PC-3 (cell line): ENCODE measurements at regions not wholly inside any gene's neighbourhood (a gene's known extent, or its start where the extent isn't known, plus 50 kb on each side); places are given as distances from the start of the nearest gene placed in this dataset.

ENCODE experiments used
- EZH2 ChIP-seq: fragments of 300-600 bp; sonication (generic); IDR thresholded peaks from one replicate; pipeline ENCODE4 v1.6.1; 2017; ENCODE audit warnings: antibody characterized with exemption, mild to moderate bottlenecking, low read length; ENCODE audit not compliant: unreplicated experiment
- EZH2phosphoT487 ChIP-seq: fragments of 300-600 bp; sonication (generic); IDR thresholded peaks from 2 replicates; pipeline ENCODE4 v1.6.1; 2018; ENCODE audit warnings: mild to moderate bottlenecking, antibody characterized with exemption, low read length, borderline replicate concordance
- TF ChIP-seq, protein P1 (sequence below): fragments of 300-600 bp; sonication (generic); conservative IDR thresholded peaks from 2 replicates; pipeline ENCODE4 v1.5.1; 2017; ENCODE audit warnings: antibody characterized with exemption, low read depth, mild to moderate bottlenecking, low read length

DNA sequence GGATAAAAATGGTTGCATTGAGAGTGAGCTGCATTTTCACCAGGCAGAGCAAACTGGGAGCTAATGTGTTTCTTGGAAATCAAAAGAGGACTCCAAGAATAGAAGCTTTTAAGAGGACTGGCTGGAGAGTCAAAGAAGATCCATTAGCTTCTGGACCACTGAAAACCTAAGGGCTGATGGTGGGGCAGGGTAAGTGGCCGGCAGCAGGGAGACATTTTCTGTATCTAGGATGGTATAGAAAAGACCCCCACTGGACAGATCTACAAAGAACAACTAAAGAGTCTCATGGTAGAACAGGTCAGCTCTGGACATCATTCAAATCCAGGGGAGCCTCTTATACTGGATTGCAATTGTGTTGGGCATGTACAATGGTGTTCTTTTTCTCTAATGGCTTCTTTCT is 262.3 kb downstream of the PTGER3 start:
- TF ChIP-seq EZH2phosphoT487, result no peak
- TF ChIP-seq, protein P1, sequence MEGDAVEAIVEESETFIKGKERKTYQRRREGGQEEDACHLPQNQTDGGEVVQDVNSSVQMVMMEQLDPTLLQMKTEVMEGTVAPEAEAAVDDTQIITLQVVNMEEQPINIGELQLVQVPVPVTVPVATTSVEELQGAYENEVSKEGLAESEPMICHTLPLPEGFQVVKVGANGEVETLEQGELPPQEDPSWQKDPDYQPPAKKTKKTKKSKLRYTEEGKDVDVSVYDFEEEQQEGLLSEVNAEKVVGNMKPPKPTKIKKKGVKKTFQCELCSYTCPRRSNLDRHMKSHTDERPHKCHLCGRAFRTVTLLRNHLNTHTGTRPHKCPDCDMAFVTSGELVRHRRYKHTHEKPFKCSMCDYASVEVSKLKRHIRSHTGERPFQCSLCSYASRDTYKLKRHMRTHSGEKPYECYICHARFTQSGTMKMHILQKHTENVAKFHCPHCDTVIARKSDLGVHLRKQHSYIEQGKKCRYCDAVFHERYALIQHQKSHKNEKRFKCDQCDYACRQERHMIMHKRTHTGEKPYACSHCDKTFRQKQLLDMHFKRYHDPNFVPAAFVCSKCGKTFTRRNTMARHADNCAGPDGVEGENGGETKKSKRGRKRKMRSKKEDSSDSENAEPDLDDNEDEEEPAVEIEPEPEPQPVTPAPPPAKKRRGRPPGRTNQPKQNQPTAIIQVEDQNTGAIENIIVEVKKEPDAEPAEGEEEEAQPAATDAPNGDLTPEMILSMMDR, result no peak
- TF ChIP-seq EZH2, result no peak
